ENCODE measurements at regions not wholly inside any gene's neighbourhood (a gene's known extent, or its start where the extent isn't known, plus 50 kb on each side); places are given as distances from the start of the nearest gene placed in this dataset.

DNA sequence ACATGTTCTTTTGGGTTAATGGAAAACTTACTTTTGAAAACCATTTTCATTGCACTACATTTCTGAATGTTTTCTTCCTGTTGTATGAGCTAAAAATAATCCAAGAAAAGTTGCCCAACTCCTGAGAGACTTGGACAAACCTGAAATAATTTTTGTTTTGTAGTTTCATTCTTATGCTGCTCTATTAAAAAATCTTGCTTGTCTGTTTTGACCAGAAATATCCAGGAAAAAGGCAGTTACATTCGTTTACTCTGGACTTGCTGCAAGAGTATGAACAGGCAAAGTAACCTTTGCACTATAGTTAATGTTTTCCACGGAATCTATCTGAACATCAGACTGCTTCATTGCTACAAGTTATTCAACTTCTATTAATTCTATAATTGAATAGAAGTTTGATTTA is 200.1 kb upstream of the DAB2 start:
- no peak overlapping the region for H3K4me3 Mint-ChIP-seq (ENCODE audit: unreplicated experiment)
- H3K9me3 Mint-ChIP-seq (ENCODE audit: low read depth), result peaks cover 3% of the 10 kb centered on the region
- no peaks in the 10 kb centered on the region for H3K36me3 Mint-ChIP-seq (ENCODE audit: low read depth)
- no peak overlapping the region for H3K27ac Mint-ChIP-seq (ENCODE audit: unreplicated experiment)
- H3K4me1 Mint-ChIP-seq (ENCODE audit: low read depth), result peaks cover 7% of the 10 kb centered on the region
- TF ChIP-seq, protein P1, sequence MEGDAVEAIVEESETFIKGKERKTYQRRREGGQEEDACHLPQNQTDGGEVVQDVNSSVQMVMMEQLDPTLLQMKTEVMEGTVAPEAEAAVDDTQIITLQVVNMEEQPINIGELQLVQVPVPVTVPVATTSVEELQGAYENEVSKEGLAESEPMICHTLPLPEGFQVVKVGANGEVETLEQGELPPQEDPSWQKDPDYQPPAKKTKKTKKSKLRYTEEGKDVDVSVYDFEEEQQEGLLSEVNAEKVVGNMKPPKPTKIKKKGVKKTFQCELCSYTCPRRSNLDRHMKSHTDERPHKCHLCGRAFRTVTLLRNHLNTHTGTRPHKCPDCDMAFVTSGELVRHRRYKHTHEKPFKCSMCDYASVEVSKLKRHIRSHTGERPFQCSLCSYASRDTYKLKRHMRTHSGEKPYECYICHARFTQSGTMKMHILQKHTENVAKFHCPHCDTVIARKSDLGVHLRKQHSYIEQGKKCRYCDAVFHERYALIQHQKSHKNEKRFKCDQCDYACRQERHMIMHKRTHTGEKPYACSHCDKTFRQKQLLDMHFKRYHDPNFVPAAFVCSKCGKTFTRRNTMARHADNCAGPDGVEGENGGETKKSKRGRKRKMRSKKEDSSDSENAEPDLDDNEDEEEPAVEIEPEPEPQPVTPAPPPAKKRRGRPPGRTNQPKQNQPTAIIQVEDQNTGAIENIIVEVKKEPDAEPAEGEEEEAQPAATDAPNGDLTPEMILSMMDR (IDR thresholded peaks at IDR 0.05), result no peak
- peaks cover 3% of the 10 kb centered on the region for H3K27me3 Mint-ChIP-seq (ENCODE audit: low read depth)
- DNase-seq (ENCODE audit: low spot score), result no peak

DNA sequence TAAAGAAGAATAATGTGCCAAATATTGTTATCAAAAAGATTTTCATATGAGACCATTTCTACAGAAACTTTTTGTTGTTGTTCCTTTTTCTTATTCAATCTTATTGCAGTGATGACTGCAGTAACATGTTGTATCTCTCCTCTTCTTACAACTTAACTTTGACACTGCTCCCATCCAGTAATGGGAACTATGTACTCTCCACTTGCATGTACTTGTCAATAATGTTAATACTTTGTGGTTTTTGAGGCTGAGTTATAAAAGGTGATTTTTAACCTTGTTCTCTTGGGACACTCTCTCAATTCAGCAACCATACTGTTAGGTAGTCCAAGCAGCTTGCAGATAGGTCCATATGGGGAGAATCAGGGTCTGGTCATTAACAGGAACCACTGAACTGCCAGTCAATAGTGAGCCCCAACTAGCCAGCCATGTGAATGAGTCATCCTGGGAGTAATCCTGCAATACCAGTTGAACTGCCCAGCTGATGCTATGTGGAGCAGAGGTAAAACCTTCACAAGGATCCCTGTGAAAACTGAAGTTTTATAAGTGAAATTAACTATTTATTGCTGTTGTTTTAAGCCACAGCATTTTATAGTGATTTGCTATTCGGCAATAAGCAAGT is 199.6 kb upstream of the DAB2 start:
- DNase-seq (ENCODE audit: low spot score), result no peak
- Mint-ChIP-seq H3K36me3 (ENCODE audit: low read depth) (no peaks in the 10 kb centered on the region), H3K4me3 (ENCODE audit: unreplicated experiment) (no peak overlapping the region), H3K27ac (ENCODE audit: unreplicated experiment) (no peak overlapping the region), H3K27me3 (ENCODE audit: low read depth) (peaks cover under 1% of the 10 kb centered on the region), H3K4me1 (ENCODE audit: low read depth) (peaks cover 7% of the 10 kb centered on the region), H3K9me3 (ENCODE audit: low read depth) (peaks cover 3% of the 10 kb centered on the region)
- TF ChIP-seq, protein P1 (IDR thresholded peaks at IDR 0.05), result no peak

DNA sequence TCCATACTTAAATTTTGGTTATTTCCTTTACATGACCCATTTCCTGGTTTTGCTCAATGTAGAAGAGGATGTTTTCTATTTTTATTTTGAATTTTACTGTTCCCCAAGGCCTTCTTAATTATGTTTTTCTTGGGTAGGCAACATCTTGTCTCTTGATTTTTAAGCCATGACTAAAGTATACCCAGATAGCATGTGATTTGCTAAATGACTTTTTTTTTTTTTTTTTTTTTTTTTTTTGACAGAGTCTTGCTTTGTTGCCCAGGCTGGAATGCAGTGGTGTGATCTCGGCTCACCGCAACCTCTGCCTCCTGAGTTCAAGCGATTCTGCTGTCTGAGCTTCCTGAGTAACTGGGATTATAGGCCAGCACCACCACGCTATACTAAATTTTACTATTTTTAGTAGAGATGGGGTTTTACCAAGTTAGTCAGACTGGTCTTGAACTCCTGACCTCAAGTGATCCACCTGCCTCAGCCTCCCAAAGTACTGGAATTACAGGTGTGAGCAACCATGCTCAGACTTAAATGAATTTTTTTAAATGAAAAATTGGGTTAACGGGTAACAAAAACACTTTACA is 198.6 kb upstream of the DAB2 start:
- Mint-ChIP-seq H3K9me3 (ENCODE audit: low read depth) (peaks cover 3% of the 10 kb centered on the region), H3K27ac (ENCODE audit: unreplicated experiment) (no peak overlapping the region), H3K36me3 (ENCODE audit: low read depth) (no peaks in the 10 kb centered on the region), H3K27me3 (ENCODE audit: low read depth) (no peaks in the 10 kb centered on the region), H3K4me3 (ENCODE audit: unreplicated experiment) (no peak overlapping the region), H3K4me1 (ENCODE audit: low read depth) (peaks cover 15% of the 10 kb centered on the region)
- TF ChIP-seq, protein P1 (IDR thresholded peaks at IDR 0.05), result no peak
- no peak for DNase-seq (ENCODE audit: low spot score)

DNA sequence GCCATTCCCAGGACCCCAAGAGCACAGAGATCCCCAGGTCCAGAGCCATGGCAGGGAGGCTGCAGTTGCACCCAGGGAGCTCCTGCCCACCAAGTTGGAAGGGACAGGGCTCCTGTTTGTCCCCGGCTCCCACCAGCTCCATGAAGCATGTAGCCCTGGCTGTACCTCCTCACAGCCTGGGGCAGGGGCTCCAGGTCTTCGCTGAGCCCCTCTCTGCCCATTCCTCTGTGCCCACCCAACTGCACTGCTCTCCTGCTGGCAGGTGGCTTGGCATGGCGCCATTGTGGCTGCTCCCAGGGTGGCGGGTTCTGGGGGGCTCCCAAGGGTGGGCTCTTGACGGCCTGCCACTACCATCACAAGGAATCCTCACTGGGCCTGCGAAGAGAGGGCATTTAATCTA is 197.5 kb upstream of the DAB2 start:
- Mint-ChIP-seq H3K36me3 (ENCODE audit: low read depth) (no peaks in the 10 kb centered on the region), H3K4me1 (ENCODE audit: low read depth) (peaks cover 16% of the 10 kb centered on the region), H3K4me3 (ENCODE audit: unreplicated experiment) (no peak overlapping the region), H3K27me3 (ENCODE audit: low read depth) (no peaks in the 10 kb centered on the region), H3K9me3 (ENCODE audit: low read depth) (peaks cover 3% of the 10 kb centered on the region), H3K27ac (ENCODE audit: unreplicated experiment) (no peak overlapping the region)
- TF ChIP-seq, protein P1 (IDR thresholded peaks at IDR 0.05), result no peak
- DNase-seq (ENCODE audit: low spot score), result no peak

DNA sequence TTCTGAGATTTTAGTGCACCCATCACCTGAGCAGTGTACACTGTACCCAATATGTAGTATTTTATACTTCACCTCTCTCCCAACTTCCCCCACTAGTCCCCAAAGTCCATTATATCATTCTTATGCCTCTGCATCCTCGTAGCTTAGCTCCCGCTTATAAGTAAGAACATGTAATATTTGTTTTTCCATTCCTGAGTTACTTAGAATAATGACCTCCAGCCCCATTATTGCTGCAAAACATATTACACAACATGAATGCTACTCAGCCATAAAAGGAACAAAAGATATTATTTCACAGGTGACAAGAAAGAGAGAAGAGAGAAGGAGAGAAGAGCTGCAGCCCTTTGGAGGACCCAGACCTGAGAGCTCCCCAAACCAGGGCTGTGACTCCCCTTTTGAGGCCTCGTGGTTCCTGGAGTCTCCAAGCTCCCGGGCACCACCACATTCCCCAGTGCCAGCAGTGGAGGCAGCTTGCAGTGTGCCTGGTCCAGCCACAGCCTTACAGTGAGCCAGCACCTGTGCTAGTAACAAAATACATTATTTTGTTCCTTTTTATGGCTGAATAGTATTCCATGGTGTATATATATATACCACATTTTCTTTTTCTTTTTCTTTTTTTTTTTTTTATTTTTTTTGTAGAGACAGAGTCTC is 194.5 kb upstream of the DAB2 start:
- no peak overlapping the region for H3K4me3 Mint-ChIP-seq (ENCODE audit: unreplicated experiment)
- no peaks in the 10 kb centered on the region for H3K27me3 Mint-ChIP-seq (ENCODE audit: low read depth)
- H3K36me3 Mint-ChIP-seq (ENCODE audit: low read depth), result no peaks in the 10 kb centered on the region
- TF ChIP-seq, protein P1 (IDR thresholded peaks at IDR 0.05), result no peak
- H3K9me3 Mint-ChIP-seq (ENCODE audit: low read depth), result peaks cover 1% of the 10 kb centered on the region
- H3K27ac Mint-ChIP-seq (ENCODE audit: unreplicated experiment), result no peak overlapping the region
- H3K4me1 Mint-ChIP-seq (ENCODE audit: low read depth), result peaks cover 38% of the 10 kb centered on the region
- DNase-seq (ENCODE audit: low spot score), result no peak
